ENCODE measurements at regions not wholly inside any gene's neighbourhood (a gene's known extent, or its start where the extent isn't known, plus 50 kb on each side); places are given as distances from the start of the nearest gene placed in this dataset.
"Not testable (repeated sequence)": the region's sequence is repeated elsewhere in the genome, so short reads cannot be mapped to it uniquely, and the experiment has no call there.

DNA sequence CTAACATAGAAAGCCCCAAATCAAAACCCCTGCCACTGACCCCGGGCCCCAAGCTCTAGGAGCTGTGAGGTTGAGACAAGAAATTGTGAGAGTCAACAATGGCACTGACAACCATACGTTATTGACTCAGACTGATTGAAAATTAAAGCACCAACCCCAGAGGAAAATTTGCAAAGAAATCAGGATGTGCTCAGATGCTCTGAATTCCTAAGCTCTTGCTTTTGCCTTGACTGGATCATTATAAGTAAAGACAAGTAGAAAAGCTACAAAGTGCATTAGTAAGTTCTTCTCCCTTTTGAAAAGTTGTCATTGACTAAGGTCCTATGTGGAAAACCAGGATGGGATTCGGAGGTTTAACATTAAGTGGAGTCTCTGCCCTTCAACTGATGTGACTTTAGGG is 130.2 kb downstream of the SAMD9 start:
- DNase-seq (ENCODE audit: missing footprints) (no peak), ATAC-seq (no peak)
- intact Hi-C loops (cut with DNase I), result loop anchor here (5.0 kb wide), 1 partner anchor 365 kb away; no protein-coding TSS in a partner anchor

DNA sequence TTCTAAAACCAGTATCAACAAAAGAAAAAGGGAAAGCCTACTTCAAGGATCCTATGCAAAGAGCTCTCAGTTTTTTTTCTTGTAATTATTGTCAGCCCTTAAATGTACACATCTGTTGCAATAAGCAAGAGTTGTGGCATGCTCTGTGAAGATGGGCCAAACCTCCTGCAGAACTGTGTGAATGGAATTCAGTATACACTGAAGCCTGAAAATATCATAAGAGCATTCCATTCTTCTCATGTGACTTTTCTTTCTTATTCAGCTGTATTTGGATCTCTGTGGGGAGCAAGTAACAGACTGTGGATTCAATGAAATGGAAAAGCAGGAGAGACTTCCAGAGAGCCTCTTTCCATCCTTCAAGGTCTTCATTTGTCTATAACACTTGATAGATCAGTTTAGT is 130.7 kb downstream of the SAMD9 start:
- DNase-seq (ENCODE audit: missing footprints) (no peak), ATAC-seq (no peak)
- intact Hi-C loops (cut with DNase I), result loop anchor here (5.0 kb wide), 1 partner anchor 365 kb away; no protein-coding TSS in a partner anchor

DNA sequence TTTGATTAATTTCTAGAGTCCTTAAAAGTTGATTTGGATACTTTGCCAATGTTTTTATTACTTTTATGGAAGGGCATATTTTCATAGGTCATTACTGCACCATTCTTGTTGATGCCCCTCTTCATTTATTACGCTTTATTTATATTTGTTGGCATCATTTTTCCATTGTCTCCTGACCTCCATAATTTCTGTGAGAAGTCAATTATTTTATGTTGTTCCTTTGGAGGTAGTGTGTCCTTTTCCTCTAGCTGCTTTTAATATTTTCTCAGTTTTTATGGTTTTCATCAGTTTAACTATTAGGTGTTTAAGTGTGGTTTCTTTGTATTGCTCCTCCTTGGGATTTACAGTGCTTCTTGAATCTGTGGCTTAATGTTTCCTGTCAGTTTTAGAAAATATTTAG is 134.9 kb downstream of the SAMD9 start:
- ATAC-seq (no peak), DNase-seq (ENCODE audit: missing footprints) (no peak)
- intact Hi-C loops (cut with DNase I), result no loop called here

DNA sequence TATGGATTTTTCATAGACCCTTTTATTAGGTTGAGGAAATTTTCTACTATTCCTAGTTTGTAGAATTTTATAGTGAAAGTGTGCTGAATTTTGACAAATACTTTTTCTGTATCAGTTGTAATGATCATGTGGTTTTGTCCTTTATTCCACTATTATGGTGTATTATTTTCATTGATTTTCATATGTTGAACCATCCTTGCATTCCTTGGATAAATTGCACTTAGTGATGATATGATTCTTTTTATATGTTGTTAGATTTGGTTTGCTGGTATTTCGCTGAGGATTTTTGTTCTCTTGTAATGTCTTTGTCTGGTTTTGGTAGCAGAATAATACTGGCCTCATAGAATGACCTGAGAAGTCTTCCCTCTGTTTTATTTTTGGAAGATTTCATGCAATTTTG is 140.6 kb upstream of the CDK6 start:
- intact Hi-C loops (cut with DNase I), result no loop called here
- no peak for DNase-seq (ENCODE audit: missing footprints)
- ATAC-seq, result no peak

DNA sequence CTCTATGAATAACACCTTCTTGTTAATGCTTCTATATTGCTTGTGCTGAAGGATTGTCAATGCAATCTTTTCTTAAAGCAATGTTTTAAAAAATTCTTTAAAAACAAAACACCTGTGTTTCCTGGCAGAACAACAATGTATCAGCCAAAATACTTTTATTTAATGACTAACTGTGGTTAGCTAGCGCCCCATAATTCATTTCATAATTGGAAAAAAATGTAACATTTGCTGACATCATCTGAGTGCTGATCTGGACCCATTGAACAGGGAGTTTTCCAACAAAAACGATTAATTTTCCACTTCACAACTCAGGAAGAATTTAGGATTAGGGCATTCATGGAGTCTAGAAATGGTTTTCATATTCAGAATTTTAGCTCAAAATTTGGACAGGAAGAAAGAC is 137.6 kb upstream of the CDK6 start:
- DNase-seq (ENCODE audit: missing footprints) (no peak), ATAC-seq (no peak)
- intact Hi-C loops (cut with DNase I), result no loop called here

DNA sequence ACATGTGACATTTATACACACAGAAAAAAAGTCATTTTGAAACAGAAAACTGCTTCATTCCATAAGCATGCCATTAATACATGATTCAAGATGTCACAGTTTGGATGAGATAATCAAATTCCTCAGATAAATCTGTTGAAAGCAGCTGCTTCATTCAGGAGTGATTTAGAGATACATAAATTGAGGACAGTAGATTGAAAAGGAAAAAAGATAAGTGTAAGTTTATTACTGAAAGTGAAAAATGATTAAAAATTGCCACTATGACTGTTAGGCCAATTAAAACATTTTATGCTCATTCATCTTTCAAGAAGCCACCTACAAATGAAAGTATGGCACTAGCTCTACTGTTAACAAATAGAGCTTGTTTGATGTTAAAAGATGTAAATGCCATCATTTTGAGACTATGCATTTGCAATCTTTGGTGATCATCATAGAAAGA is 136.9 kb upstream of the CDK6 start:
- no peak for DNase-seq (ENCODE audit: missing footprints)
- intact Hi-C loops (cut with DNase I), result no loop called here

DNA sequence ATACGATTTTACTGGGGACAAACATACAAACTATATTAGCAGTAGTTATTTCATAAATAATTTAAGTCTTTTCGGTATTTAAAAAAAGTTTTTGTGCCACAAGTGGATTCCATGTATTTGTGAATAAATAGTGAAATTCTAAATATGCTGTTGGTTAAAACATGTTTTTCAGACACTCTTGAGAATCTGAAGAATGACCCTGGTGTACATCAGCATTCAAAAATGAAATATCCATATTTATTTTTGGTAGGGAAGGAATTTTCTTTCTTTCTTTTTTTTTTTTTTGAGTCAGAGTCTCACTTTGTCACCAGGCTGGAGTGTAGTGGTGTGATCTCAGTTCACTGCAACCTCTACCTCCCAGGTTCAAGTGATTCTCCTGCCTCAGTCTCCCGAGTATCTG is 136.1 kb upstream of the CDK6 start:
- no peak for DNase-seq (ENCODE audit: missing footprints)
- intact Hi-C loops (cut with DNase I), result no loop called here
- ATAC-seq, result no peak

More for the DNA sequence above, 136.9 kb upstream of the CDK6 start:
- no peak for ATAC-seq

DNA sequence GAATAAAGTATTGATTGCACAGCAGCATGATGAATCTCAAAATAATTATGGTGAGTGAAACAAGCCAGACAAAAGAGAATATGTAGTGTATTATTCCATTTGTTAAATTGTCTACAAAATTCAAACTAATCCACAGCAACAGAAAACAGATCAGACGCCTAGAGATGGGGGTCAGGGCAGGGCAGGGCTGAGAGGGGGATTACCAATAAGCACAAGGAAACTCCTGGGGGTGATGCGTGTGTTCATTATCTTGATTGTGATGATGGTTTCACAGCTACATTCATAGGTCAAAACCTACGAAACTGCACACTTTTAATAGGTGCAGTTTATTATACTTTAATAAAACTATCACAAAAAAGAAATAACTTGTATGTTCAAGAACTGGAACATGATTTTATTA is 132.7 kb upstream of the CDK6 start:
- no peak for ATAC-seq
- intact Hi-C loops (cut with DNase I), result no loop called here

DNA sequence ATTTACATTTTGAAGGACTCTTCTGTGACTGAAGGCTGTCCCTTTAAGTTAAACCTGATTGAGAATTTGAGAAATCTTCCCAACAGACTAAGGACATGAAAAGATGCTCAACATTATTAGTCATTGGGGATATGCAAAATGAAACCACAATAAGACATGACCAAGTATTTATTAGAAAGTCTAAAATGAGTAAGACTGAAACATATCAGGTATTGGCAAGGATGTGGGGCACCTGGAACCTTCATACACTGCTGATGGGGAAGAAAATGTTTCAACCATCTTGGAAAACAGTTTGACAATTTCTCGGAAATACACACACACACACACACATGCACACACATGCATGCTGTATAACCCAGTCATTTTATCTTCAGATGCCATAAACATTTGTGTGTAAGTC is 132.1 kb upstream of the CDK6 start:
- intact Hi-C loops (cut with DNase I), result no loop called here
- DNase-seq (ENCODE audit: missing footprints), result no peak

More for the DNA sequence above, 132.7 kb upstream of the CDK6 start:
- DNase-seq (ENCODE audit: missing footprints), result no peak

DNA sequence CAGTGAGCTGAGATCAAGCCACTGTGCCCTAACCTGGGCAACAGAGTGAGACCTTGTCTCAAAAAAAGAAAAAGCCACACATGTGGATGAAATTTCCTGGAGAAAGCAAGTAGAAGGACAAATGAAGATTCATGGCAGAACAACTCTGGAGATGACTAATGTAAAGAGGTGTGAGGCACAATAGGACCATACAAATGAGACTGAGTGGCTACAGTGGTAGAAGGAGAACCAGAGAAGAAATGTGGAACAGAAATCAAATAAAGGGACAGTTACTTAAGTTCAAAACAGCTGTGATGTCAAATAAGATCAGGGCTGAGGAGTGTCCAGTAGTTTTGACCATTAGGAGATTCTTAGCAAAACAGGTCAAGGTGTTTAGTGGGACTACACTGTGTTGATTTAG is 130.9 kb upstream of the CDK6 start:
- intact Hi-C loops (cut with DNase I), result no loop called here
- ATAC-seq (no peak), DNase-seq (ENCODE audit: missing footprints) (no peak)

More for the DNA sequence above, 132.1 kb upstream of the CDK6 start:
- ATAC-seq, result no peak

DNA sequence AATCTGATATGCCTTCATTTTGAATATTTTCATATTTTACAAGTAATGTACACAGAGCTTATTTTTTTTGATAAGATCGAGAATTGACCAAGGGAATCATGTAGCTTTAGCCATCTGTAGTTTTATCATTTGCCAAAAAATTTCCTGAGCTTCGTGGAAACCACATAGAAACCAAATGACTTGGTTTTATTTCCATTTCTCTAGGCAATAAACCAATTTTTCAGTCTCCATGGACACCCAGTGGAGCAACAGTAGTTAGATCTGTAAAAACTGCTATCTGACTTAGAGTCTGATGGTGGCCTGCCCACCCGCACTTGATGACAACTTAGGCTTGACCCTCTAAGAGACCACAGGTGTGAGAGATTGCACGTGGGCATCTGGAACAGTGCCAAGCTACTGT is 127.8 kb upstream of the CDK6 start:
- DNase-seq (ENCODE audit: missing footprints) (no peak), ATAC-seq (no peak)
- intact Hi-C loops (cut with DNase I), result no loop called here

DNA sequence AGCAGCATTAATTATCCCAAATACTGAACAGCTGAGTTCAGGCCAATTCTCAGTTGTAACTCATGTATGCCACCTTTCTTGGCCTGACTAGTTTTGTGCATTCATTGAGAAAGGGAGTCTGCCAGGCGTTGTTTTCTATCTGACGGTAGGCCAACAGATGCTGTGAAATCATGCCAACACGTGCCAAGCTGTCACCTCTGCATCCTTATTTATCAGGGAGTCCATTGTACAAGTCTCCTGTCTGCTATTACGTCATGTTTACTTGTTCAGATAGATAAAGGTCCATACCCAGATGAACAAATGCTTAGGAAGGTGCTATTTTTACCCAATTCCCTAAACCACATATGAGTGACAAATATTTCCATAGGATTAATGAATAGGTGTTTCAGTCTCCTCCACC is 127.2 kb upstream of the CDK6 start:
- ATAC-seq, result no peak
- no peak for DNase-seq (ENCODE audit: missing footprints)
- intact Hi-C loops (cut with DNase I), result no loop called here

DNA sequence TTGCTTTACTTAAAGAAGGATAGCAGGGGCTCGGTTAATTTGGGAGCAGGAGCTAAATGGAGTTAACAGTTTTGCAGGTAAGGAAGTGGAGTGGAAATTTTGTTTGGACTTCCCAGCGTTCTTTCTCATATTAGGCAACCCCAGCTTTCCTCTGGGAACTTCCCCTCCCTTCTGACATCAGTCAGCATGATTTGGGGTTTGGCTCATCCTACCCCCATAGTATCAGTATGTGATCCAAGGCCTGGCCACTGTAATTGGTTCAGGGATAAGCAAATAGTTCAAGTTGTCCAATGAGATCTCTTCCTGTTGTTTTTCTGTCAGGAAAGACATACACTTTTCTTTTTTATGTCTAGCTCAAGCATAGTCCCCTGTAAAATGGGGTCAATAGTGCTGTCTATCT is 125.6 kb upstream of the CDK6 start:
- DNase-seq (ENCODE audit: missing footprints), result no peak
- intact Hi-C loops (cut with DNase I), result no loop called here
- ATAC-seq, result no peak

DNA sequence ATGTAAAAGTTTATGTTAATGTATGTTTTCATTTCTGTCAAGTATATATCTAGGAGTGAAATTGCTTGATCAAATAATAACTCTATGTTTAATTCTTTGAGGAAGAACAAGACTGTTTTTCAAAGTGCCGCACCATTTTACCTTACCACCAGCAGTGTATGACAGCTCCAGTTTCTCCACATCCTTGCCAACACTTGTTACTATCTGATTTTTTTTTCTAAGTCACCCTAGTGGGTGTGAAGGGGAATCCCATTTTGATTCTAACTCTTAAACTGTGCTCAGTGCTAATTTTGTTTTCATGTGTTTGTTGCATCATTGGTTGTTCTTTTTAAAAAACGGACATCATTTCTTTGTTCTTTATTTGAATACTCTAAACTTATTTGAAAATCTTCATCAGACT is 120.2 kb upstream of the CDK6 start:
- ATAC-seq (no peak), DNase-seq (ENCODE audit: missing footprints) (no peak)
- intact Hi-C loops (cut with DNase I), result no loop called here

DNA sequence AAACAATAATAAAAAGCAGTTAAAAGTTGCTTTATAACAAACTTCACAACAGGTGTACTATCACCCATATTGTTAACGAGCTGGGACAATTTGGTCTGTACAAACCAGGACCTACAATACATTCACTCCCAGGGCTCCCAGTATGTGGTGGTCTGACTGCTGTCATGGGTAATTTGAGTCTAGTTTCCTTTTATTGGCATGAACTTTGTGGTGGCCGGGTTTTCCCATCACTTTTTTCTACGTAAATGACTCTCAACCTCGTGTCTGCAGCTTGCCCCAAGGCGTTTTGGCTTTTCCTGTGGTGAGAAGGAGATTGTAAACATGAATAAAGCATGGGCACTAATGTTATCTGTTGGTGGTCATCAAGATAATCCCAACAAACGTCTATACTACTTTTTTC is 118.7 kb upstream of the CDK6 start:
- intact Hi-C loops (cut with DNase I), result no loop called here
- ATAC-seq, result no peak
- no peak for DNase-seq (ENCODE audit: missing footprints)

DNA sequence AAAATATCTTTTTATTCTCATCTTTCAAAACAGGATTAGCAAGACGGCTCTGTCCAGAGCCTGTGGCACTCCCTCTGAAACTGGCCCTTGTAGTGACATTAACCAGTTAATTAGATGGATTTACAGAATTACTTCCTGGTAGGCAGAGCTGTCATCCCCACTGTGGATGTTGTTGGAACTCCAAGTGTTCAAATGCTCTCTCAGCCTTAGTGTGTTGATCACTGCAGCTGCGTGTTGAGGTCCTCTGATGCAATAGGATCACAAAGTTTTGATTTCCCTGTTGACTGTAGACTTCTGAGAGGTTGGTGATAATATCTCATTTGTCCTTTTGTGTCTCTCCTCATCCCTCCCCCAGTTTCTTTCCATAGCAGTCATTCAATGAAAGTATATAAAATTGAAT is 117.3 kb upstream of the CDK6 start:
- DNase-seq (ENCODE audit: missing footprints) (no peak), ATAC-seq (no peak)
- intact Hi-C loops (cut with DNase I), result no loop called here

DNA sequence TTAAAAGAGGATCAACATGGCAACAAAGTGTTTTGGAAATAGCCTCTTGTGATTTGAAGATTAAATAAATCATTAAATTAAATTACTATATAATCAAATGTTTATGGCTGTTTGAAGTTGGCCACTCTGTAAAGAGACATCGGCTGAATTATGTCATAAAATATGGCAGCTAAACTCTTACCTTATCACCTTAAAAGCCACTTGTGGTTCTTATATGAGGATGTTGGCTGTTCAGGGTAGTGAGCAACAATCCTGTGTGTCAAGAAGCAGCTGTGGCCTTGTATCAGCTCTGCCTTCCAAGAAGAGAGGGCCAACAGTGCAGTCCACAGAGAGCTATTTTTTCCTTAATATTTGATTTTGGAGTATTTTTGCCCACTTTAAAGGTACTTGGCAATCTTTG is 113.4 kb upstream of the CDK6 start:
- ATAC-seq (no peak), DNase-seq (ENCODE audit: missing footprints) (no peak)
- intact Hi-C loops (cut with DNase I), result no loop called here

DNA sequence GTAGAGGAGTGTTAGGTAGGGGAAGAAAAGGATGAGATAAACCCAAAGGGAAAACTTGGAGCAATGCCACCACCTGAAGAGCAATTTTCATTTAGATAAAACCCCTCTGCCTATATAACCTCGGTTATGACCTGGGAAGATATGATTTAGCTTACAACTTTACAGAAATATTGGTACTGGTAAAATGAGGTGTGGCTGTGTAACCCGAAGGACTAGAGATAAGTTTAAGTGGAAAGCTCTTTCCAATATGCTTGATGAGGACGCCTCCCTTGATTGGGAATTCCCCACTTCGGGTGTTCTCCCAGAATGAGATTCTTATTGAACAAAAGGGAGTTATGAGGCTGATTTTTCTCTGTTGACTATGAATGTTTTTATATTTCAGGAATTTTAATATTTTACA is 109.5 kb upstream of the CDK6 start:
- DNase-seq (ENCODE audit: missing footprints) (no peak), ATAC-seq (no peak)
- intact Hi-C loops (cut with DNase I), result no loop called here

DNA sequence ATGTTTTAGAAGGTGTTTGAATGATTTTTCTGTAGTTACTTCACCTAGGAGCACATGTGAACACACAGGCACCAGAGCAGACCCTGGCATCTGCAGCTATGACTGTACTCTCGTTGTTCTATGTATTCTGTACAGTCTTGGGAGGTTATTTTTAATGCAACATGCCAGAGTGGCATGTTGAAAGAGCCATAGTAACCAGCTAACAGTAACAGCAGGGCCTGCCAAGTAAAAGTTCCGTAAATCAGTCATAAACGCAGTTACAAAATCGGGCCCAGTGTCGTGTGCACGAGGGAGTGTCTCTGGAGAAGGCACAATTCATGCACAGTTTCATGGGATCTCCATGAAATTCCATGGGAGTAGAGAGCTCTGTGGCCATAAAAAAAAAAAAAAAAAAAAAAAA is 108.3 kb upstream of the CDK6 start:
- no peak for DNase-seq (ENCODE audit: missing footprints)
- peak; percentile 72 for ATAC-seq
- intact Hi-C loops (cut with DNase I), result no loop called here

DNA sequence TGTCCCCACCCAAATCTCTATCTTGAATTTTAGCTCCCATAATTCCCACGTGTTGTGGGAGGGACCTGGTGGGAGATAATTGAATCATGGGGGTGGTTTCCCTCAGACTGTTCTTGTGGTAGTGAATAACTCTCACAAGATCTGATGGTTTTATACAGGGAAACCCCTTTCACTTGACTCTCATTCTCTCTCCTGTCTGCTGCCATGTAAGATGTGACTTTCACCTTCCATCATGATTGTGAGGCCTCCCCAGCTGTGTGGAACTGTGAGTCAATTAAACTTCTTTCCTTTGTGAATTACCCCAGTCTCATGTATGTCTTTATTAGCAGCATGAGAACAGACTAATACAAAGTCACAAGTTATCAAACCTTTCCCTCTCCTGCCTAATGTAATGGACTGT is 106.3 kb upstream of the CDK6 start:
- intact Hi-C loops (cut with DNase I); ATAC-seq; DNase-seq (ENCODE audit: missing footprints): not testable (repeated sequence)

DNA sequence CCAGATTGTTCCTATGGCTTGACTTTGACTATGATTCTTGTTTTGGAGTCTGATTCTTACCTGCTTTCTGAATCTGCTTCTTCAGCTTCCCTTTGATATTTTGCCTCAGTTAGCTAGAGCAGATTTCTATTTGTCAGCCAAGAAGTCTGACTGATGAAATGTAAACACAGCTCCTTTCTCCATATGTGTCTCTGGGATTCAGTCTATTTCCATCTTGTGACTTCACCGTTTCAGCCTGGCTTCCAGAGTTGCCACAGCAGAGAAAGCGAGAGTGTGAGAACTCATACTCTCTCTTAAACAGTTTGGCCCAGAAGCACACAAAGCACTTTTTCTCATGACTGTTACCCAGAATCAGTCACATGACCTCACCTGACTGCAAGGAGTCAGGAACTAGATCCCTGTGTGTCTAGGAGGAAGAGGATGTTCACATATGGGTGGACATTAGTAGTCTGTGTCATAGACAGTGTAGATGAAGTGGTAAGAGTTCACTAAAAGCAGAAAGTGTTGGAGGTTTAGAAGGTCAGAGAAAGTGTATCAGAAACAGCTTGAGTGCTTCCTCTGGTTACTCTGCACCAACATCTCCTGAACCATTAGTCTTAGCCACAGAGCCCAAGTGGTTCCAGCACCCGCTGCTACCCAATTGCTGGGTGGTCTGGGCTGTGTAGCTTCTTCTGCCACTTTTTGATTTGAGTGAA is 103.4 kb upstream of the CDK6 start:
- ATAC-seq, result no peak
- DNase-seq (ENCODE audit: missing footprints), result no peak
- intact Hi-C loops (cut with DNase I), result no loop called here
